SU-DHL-6 (cell line): ENCODE measurements at regions not wholly inside any gene's neighbourhood (a gene's known extent, or its start where the extent isn't known, plus 50 kb on each side); places are given as distances from the start of the nearest gene placed in this dataset.

Experiments
- H2AFZ ChIP-seq: fragments of 200-600 bp; sonication (generic); 2 replicates; pipeline ENCODE4 v1.6.1; 2014; ENCODE audit warnings: low read depth, mild to moderate bottlenecking, moderate library complexity, mixed read lengths, antibody characterized with exemption, low read length; ENCODE audit not compliant: severe bottlenecking
- H3F3A ChIP-seq: fragments of 200-600 bp; shearing (Covaris generic); 2 replicates; pipeline ENCODE4 v1.6.0; 2016; ENCODE audit warnings: antibody characterized with exemption, mild to moderate bottlenecking; ENCODE audit not compliant: insufficient read depth
- H3K27ac ChIP-seq: fragments of 200-600 bp; sonication (generic); 2 replicates; pipeline ENCODE4 v1.5.1; 2016; ENCODE audit warnings: low read depth, mild to moderate bottlenecking, low read length, moderate library complexity, mixed read lengths
- H3K27me3 ChIP-seq: fragments of 200-600 bp; sonication (generic), shearing (Covaris generic); 2 replicates; pipeline ENCODE4 v1.6.0; 2014; ENCODE audit warnings: mild to moderate bottlenecking, low read length
- H3K36me3 ChIP-seq: fragments of 200-600 bp; sonication (generic); 2 replicates; pipeline ENCODE4 v1.6.1; 2014; ENCODE audit warnings: mild to moderate bottlenecking, low read length, mixed read lengths
- H3K4me2 ChIP-seq: fragments of 300-600, 200-600 bp; shearing (Covaris generic), sonication (generic); 2 replicates; pipeline ENCODE4 v1.6.0; 2014; ENCODE audit warnings: low read length, low read depth, mild to moderate bottlenecking; ENCODE audit not compliant: poor library complexity, severe bottlenecking
- H3K4me3 ChIP-seq: fragments of 200-600 bp; sonication (generic); 2 replicates; pipeline ENCODE4 v1.5.1; 2014; ENCODE audit warnings: antibody characterized with exemption, low read length, mild to moderate bottlenecking, mixed read lengths; ENCODE audit not compliant: insufficient read depth, poor library complexity, severe bottlenecking
- H3K79me2 ChIP-seq: fragments of 200-600 bp; sonication (generic); 2 replicates; pipeline ENCODE4 v1.6.1; 2014; ENCODE audit warnings: mild to moderate bottlenecking, low read length, moderate library complexity; ENCODE audit not compliant: insufficient read depth
- H3K9ac ChIP-seq: fragments of 200-600 bp; sonication (generic); 2 replicates; pipeline ENCODE4 v1.7.0; 2014; ENCODE audit warnings: mild to moderate bottlenecking, low read length
- H3K9me2 ChIP-seq: fragments of 200-600 bp; sonication (generic); replicated peaks from 2 replicates; pipeline ENCODE4 v1.6.1; 2014; ENCODE audit warnings: low read length; ENCODE audit not compliant: insufficient read depth
- H3K9me3 ChIP-seq: fragments of 200-600 bp; sonication (generic); 2 replicates; pipeline ENCODE4 v1.6.1; 2014; ENCODE audit warnings: low read length, mixed read lengths; ENCODE audit not compliant: insufficient read depth
- H4K20me1 ChIP-seq: fragments of 200-600 bp; sonication (generic); 2 replicates; pipeline ENCODE4 v1.6.1; 2014; ENCODE audit warnings: low read depth, mild to moderate bottlenecking, antibody characterized with exemption, low read length, moderate library complexity, mixed read lengths
- EZH2phosphoT487 ChIP-seq: fragments of 200-600 bp; sonication (generic), shearing (Covaris generic); conservative IDR thresholded peaks from 2 replicates; pipeline ENCODE4 v1.6.1; 2018; ENCODE audit warnings: mild to moderate bottlenecking, antibody characterized with exemption, low read length, moderate library complexity, mixed read lengths
- TF ChIP-seq, protein P1 (sequence below): fragments of 200-600 bp; sonication (generic); IDR thresholded peaks from one replicate; pipeline ENCODE4 v1.5.1; 2017; ENCODE audit warnings: antibody characterized with exemption, mild to moderate bottlenecking, low read length, moderate library complexity; ENCODE audit not compliant: insufficient read depth, poor library complexity, severe bottlenecking

DNA sequence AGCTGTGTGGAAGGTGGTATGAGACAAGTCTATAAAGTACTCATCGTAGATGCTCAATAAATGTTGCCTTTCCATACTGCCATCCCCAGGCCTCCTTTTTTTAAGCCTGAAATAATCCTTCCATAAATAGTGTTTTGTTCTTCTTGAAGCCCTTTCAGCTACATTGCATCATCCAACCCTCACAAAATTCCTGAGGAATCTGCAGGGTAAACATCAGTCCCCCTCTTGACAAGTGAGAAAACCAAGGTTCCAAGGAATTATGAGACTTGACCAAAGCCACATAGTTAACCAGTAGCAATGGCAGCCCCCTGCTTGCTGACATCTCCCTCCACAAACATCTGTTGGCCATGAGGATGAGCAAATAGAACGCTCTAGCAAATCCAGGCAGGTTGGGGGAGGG lies 89.7 kb upstream of the CCL1 start:
- no peaks in the 10 kb centered on the region for H3K36me3 ChIP-seq
- H3K27ac ChIP-seq, result no peak overlapping the region
- H3K27me3 ChIP-seq, result 0 out of 2 replicates have a peak, but pooled peaks cover 3% of the 10 kb centered on the region
- H3K9me2 ChIP-seq, result no peaks in the 10 kb centered on the region
- H3K4me3 ChIP-seq, result no peak overlapping the region
- no peaks in the 10 kb centered on the region for H3F3A ChIP-seq
- no peaks in the 10 kb centered on the region for H3K9me3 ChIP-seq
- H3K79me2 ChIP-seq, result no peaks in the 10 kb centered on the region
- H2AFZ ChIP-seq, result no peak overlapping the region
- H3K4me2 ChIP-seq, result no peak overlapping the region
- no peak overlapping the region for H3K9ac ChIP-seq
- no peaks in the 10 kb centered on the region for H4K20me1 ChIP-seq
- TF ChIP-seq EZH2phosphoT487, result no peak
- TF ChIP-seq, protein P1, sequence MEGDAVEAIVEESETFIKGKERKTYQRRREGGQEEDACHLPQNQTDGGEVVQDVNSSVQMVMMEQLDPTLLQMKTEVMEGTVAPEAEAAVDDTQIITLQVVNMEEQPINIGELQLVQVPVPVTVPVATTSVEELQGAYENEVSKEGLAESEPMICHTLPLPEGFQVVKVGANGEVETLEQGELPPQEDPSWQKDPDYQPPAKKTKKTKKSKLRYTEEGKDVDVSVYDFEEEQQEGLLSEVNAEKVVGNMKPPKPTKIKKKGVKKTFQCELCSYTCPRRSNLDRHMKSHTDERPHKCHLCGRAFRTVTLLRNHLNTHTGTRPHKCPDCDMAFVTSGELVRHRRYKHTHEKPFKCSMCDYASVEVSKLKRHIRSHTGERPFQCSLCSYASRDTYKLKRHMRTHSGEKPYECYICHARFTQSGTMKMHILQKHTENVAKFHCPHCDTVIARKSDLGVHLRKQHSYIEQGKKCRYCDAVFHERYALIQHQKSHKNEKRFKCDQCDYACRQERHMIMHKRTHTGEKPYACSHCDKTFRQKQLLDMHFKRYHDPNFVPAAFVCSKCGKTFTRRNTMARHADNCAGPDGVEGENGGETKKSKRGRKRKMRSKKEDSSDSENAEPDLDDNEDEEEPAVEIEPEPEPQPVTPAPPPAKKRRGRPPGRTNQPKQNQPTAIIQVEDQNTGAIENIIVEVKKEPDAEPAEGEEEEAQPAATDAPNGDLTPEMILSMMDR, result no peak

DNA sequence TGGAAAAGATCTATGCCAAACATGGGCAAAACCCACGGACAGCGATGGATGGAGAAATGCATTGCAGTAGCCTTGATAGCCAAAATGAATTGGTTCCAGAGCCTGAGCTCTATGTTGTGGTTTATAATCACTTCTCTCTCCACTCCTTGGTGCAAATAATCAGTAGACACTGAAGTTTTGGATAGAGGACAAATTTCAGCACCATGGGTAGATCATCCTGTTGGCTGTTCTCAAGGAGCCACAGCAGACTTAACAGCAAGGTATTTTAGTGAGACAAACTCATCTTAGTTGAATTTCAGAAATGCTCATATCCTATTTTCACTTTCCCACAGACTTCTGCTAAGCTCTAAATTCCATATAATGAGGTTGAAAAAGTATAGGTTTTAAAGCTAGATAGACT lies 88.3 kb upstream of the CCL1 start:
- Histone ChIP-seq H3K27ac (no peak overlapping the region), H3F3A (no peaks in the 10 kb centered on the region), H3K9ac (no peak overlapping the region), H4K20me1 (no peaks in the 10 kb centered on the region), H3K9me2 (no peaks in the 10 kb centered on the region), H2AFZ (no peak overlapping the region), H3K9me3 (no peaks in the 10 kb centered on the region), H3K4me2 (no peak overlapping the region), H3K4me3 (no peak overlapping the region), H3K27me3 (0 out of 2 replicates have a peak, but pooled peaks cover 3% of the 10 kb centered on the region), H3K36me3 (no peaks in the 10 kb centered on the region), H3K79me2 (no peaks in the 10 kb centered on the region)
- TF ChIP-seq, protein P1, result no peak
- no peak for TF ChIP-seq EZH2phosphoT487

DNA sequence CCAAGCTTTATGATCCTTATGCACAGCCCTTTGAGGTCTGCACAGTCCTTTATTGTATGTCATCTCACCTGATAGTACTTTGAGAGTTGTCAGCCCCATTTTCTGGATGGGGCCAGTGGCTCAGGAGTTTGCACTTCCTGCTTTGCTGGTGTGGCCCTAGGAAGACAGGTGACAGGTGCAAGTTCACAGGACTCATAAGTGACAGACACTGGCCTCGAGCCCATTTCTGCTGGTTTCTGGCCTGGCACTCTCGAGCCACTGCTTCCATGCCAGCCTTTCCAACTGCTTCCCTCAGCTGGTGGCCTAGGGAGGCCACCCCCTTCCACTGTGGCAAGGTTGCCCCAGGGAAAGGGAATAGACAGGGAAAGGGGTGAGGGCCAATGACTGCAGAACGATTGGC lies 84.4 kb upstream of the CCL1 start:
- H3K79me2 ChIP-seq, result no peaks in the 10 kb centered on the region
- TF ChIP-seq, protein P1, result no peak
- TF ChIP-seq EZH2phosphoT487, result no peak
- no peak overlapping the region for H3K4me3 ChIP-seq
- no peaks in the 10 kb centered on the region for H3K36me3 ChIP-seq
- no peak overlapping the region for H2AFZ ChIP-seq
- no peak overlapping the region for H3K4me2 ChIP-seq
- H3K9me2 ChIP-seq, result no peaks in the 10 kb centered on the region
- no peaks in the 10 kb centered on the region for H3K9me3 ChIP-seq
- no peak overlapping the region for H3K9ac ChIP-seq
- no peaks in the 10 kb centered on the region for H4K20me1 ChIP-seq
- H3K27me3 ChIP-seq, result 0 out of 2 replicates have a peak, but pooled peaks cover 3% of the 10 kb centered on the region
- no peaks in the 10 kb centered on the region for H3F3A ChIP-seq
- no peak overlapping the region for H3K27ac ChIP-seq
